ENCODE measurements at regions not wholly inside any gene's neighbourhood (a gene's known extent, or its start where the extent isn't known, plus 50 kb on each side); places are given as distances from the start of the nearest gene placed in this dataset.
A peak's percentile ranks its signal among the peaks of the same experiment; 100 is the strongest.

DNA sequence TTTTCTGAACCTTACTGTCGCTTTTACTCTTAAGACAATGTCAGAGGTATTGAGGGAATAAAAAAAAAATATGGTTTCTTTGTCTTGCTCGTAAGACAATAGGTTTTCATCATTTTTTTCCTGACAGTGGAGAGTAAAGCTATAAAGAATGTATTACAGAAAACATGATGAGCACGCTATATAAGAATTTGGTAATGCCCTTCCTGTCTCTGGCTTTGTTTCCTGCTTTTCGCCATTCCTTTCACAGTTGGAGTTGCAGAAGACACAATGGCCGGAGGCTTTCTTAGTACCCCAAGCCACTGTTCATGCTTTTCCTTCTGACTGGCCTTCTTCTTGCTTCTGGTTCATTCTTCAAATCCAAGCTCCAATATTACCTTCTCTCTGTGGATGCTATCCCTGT lies 101.0 kb upstream of the DACH1 start (continued):
- TF ChIP-seq, protein P1, sequence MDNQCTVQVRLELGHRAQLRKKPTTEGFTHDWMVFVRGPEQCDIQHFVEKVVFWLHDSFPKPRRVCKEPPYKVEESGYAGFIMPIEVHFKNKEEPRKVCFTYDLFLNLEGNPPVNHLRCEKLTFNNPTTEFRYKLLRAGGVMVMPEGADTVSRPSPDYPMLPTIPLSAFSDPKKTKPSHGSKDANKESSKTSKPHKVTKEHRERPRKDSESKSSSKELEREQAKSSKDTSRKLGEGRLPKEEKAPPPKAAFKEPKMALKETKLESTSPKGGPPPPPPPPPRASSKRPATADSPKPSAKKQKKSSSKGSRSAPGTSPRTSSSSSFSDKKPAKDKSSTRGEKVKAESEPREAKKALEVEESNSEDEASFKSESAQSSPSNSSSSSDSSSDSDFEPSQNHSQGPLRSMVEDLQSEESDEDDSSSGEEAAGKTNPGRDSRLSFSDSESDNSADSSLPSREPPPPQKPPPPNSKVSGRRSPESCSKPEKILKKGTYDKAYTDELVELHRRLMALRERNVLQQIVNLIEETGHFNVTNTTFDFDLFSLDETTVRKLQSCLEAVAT (IDR thresholded peaks at IDR 0.05): no peak
- TF ChIP-seq YY1 (IDR thresholded peaks at IDR 0.05; ENCODE audit: low read depth, low read length): no peak
- no peak for TF ChIP-seq ZSCAN29 (IDR thresholded peaks at IDR 0.05)
- TF ChIP-seq RBBP5 (conservative IDR thresholded peaks at IDR 0.05): no peak

DNA sequence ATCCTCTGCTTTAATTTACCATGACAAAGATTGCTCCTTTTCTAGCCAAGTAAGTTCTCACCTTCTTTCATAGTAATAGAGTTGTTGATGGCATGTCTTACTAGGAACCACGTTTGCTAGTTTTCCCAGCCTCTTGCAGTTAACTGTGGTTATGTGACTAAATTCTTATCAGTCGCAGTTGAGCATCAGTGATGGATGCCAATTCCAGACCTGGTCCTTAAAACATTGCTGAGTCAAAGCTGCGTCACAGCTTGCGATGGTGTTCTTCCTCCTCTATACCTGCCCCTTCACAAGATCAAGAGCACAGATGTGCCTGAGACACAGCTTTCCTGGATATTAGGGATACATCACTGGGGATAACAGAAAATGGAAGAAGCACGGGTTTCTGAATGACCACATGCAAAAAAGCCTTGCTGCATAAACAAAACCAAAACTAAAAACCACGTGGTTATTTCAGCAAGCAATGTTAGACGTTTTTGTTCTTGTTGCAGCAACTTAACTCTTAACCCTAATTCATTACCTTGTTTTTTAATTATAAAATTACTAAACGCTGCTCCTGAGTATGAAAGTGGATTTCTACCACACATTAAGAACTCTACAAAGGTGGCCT lies 97.6 kb upstream of the DACH1 start:
- H2AFZ ChIP-seq (ENCODE audit: control insufficient read depth, low read depth, low read length): peak overlapping the region; percentile 62
- H3K9ac ChIP-seq (ENCODE audit: control insufficient read depth, insufficient read depth, low read length): no peak overlapping the region
- DNase-seq (ENCODE audit: low read depth, low spot score) (no peak), ATAC-seq (no peak), FAIRE-seq (no peak)
- no peaks in the 10 kb centered on the region for H4K20me1 ChIP-seq (ENCODE audit: control insufficient read depth, insufficient read depth)
- H3K27ac ChIP-seq (ENCODE audit: control insufficient read depth, insufficient read depth): no peak overlapping the region
- 5% methylated on average over 8 of the region's 8 CpGs for WGBS (ENCODE audit: insufficient coverage, insufficient replicate concordance, low lambda C conversion rate, missing lambda C conversion rate)
- no peaks in the 10 kb centered on the region for H3K36me3 ChIP-seq (ENCODE audit: control insufficient read depth in 2 of 2, insufficient read depth in 2 of 2, low read length in 1 of 2)
- BruUV-seq (replicated peaks): no TSS peak
- no peaks in the 10 kb centered on the region for H3K9me3 ChIP-seq (replicated peaks; ENCODE audit: control insufficient read depth, insufficient read depth, low read length)
- ChIA-PET SMC1A (ENCODE audit: uncharacterized antibody, unreplicated experiment) (no interaction called here), POLR2A (no interaction called here), RAD21 (ENCODE audit: unreplicated experiment) (no interaction called here), CTCF (interaction anchor here (2.3 kb wide), 1 partner anchor 15 kb away, joined by 7 read pairs; no protein-coding TSS in a partner anchor)
- no peaks in the 10 kb centered on the region for H3K79me2 ChIP-seq (ENCODE audit: control insufficient read depth, insufficient read depth, low read length)
- no peak overlapping the region for H3K4me3 ChIP-seq
- TF ChIP-seq, protein P2, sequence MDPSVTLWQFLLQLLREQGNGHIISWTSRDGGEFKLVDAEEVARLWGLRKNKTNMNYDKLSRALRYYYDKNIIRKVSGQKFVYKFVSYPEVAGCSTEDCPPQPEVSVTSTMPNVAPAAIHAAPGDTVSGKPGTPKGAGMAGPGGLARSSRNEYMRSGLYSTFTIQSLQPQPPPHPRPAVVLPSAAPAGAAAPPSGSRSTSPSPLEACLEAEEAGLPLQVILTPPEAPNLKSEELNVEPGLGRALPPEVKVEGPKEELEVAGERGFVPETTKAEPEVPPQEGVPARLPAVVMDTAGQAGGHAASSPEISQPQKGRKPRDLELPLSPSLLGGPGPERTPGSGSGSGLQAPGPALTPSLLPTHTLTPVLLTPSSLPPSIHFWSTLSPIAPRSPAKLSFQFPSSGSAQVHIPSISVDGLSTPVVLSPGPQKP (IDR thresholded peaks at IDR 0.05; ENCODE audit: low read depth, low read length): no peak
- TF ChIP-seq BRCA1 (IDR thresholded peaks at IDR 0.05; ENCODE audit: low read depth, low read length) (no peak), BHLHE40 (IDR thresholded peaks at IDR 0.05; ENCODE audit: borderline replicate concordance in 1 of 2, low read depth in 2 of 2, low read length in 1 of 2) (peak in 1 of 2 experiments; percentile 29; a peak in 1 of 4 replicates)
- in situ Hi-C loops (cut with MboI): no loop called here
- peak overlapping the region; percentile 41; the same call in 1 of the 2 replicates for H3K4me2 ChIP-seq (ENCODE audit: control insufficient read depth, insufficient read depth)
- H3K27me3 ChIP-seq (replicated peaks in 1 of 2; ENCODE audit: control insufficient read depth in 2 of 2, insufficient read depth in 2 of 2, low read length in 1 of 2): no peaks in the 10 kb centered on the region; a peak in 1 of 4 replicates
- no peaks in the 10 kb centered on the region for H3K4me1 ChIP-seq (ENCODE audit: control insufficient read depth, insufficient read depth, low read length)
- intact Hi-C loops (cut with micrococcal nuclease; ENCODE audit: unreplicated experiment): no loop called here
